Stomach (tissue), 4 donors: ENCODE measurements at regions not wholly inside any gene's neighbourhood (a gene's known extent, or its start where the extent isn't known, plus 50 kb on each side); places are given as distances from the start of the nearest gene placed in this dataset.

Experiments
- CTCF ChIP-seq, 7 experiments: fragments of 450-650 bp in 4 of 7; fragments of 200-600 bp in 3 of 7; sonication (generic) in 3 of 7; IDR thresholded peaks; one replicate each; pipeline ENCODE4 v1.5.1; 2016 to 2019; ENCODE audit warnings: antibody characterized with exemption in 7 of 7, control low read depth in 2 of 7, mild to moderate bottlenecking in 1 of 7
- POLR2A ChIP-seq, 4 donors: fragments of 450-650 bp; IDR thresholded peaks; one replicate each; pipeline ENCODE4 v1.6.1; 2016; ENCODE audit warnings: antibody characterized with exemption in 4 of 4, control low read depth in 2 of 4, mild to moderate bottlenecking in 1 of 4, moderate library complexity in 1 of 4
- POLR2AphosphoS5 ChIP-seq, 3 donors: sonication (generic); formaldehyde crosslinking; IDR thresholded peaks; one replicate each; pipeline ENCODE4 v1.6.1; 2016; ENCODE audit warnings: antibody characterized with exemption in 3 of 3

GRCh38 chr12:116628450-116628793 is 69.2 kb downstream of the MAP1LC3B2 start:
- TF ChIP-seq CTCF (IDR thresholded peaks at IDR 0.05): no peak
- no peak for TF ChIP-seq POLR2AphosphoS5 (IDR thresholded peaks at IDR 0.05)
- TF ChIP-seq POLR2A (IDR thresholded peaks at IDR 0.05): no peak
